ENCODE measurements at regions not wholly inside any gene's neighbourhood (a gene's known extent, or its start where the extent isn't known, plus 50 kb on each side); places are given as distances from the start of the nearest gene placed in this dataset.

- no peak overlapping the region for H3K27ac Mint-ChIP-seq
- ATAC-seq, result peak; percentile 51; the same call in 1 of the 2 replicates
- TF ChIP-seq ZNF532 (CRISPR knock-in tag; IDR thresholded peaks at IDR 0.05; ENCODE audit: borderline replicate concordance) (no peak), IRF1 (CRISPR knock-in tag; IDR thresholded peaks at IDR 0.05) (no peak), FOXJ3 (CRISPR knock-in tag; IDR thresholded peaks at IDR 0.05; ENCODE audit: borderline replicate concordance) (no peak), ZSCAN18 (CRISPR knock-in tag; IDR thresholded peaks at IDR 0.05) (no peak), PRRX2 (CRISPR knock-in tag; IDR thresholded peaks at IDR 0.05) (no peak), ZBTB43 (CRISPR knock-in tag; IDR thresholded peaks at IDR 0.05) (no peak), ARID4B (CRISPR knock-in tag; IDR thresholded peaks at IDR 0.05; ENCODE audit: borderline replicate concordance) (no peak), ZNF138 (CRISPR knock-in tag; conservative IDR thresholded peaks at IDR 0.05) (no peak), KAT7 (CRISPR knock-in tag; IDR thresholded peaks at IDR 0.05; ENCODE audit: borderline replicate concordance) (no peak), CDX4 (CRISPR knock-in tag; IDR thresholded peaks at IDR 0.05; ENCODE audit: borderline replicate concordance) (no peak), CREM (CRISPR knock-in tag; IDR thresholded peaks at IDR 0.05) (no peak), NR2C2 (CRISPR knock-in tag; IDR thresholded peaks at IDR 0.05) (no peak), ATF1 (CRISPR knock-in tag; IDR thresholded peaks at IDR 0.05) (no peak), FOXP4 (CRISPR knock-in tag; IDR thresholded peaks at IDR 0.05) (no peak), ZNF281 (CRISPR knock-in tag; IDR thresholded peaks at IDR 0.05) (no peak), USF2 (CRISPR knock-in tag; IDR thresholded peaks at IDR 0.05) (no peak)
Observed at GRCh38 chr13:90447734-90448101, 899.8 kb upstream of the MIR17HG start.

More at GRCh38 chr13:90447734-90448101, 899.8 kb upstream of the MIR17HG start:
- Mint-ChIP-seq H3K4me1 (peaks cover 17% of the 10 kb centered on the region), H3K27me3 (ENCODE audit: low read depth) (no peaks in the 10 kb centered on the region), H3K4me3 (no peak overlapping the region), H3K9me3 (0 out of 2 replicates have a peak, but pooled peaks cover 6% of the 10 kb centered on the region), H3K36me3 (no peaks in the 10 kb centered on the region)
- no peak for DNase-seq (ENCODE audit: low spot score)
- ChIA-PET CTCF (no interaction called here), POLR2A (no interaction called here)
